HG02884 (cell line): ENCODE measurements at regions not wholly inside any gene's neighbourhood (a gene's known extent, or its start where the extent isn't known, plus 50 kb on each side); places are given as distances from the start of the nearest gene placed in this dataset.
"Not testable (repeated sequence)": the region's sequence is repeated elsewhere in the genome, so short reads cannot be mapped to it uniquely, and the experiment has no call there.

ENCODE experiments used
- ATAC-seq: cut with Tn5 transposase; IDR thresholded peaks from one replicate; pipeline ENCODE4 v1.9.1; 2021; ENCODE audit warnings: mild to moderate bottlenecking, moderate library complexity; ENCODE audit not compliant: unreplicated experiment

DNA sequence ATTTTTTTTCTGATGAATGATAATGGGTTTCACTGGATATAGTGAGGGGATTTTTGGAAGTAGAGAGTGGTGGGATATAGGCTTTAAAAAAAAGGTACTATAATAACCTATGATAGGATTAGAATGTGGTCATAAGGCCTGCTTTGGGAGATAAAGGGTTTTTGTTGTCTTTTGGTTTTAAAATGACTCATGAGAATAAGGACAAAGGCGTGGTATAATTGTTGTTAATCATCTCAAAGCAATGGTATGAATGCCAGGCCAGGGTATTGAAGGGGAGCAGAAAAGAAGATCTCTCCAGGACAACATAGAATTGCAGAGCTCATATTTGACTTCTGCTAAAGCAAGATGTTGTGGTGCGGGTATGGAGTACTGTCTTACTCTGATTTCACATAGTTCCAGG lies 579.4 kb downstream of the JRKL start:
- ATAC-seq: no peak

DNA sequence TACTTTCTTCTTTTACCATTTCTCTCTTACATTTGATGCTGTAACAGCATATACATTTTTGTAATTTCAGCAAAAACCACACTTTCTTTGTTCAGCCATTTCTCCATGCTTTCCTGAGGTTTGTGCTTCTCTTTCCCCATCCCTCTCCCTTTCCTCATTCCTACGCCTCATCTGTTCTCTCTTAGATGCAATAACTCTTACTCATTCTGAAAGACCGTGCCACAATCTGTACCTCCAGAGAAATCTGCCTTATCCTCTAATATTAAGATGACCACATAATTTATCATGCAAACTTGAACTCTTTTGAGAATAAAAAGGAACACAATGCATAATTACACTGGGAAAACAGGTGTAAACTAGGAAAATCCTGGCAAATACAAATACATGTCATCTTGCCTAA lies 588.9 kb downstream of the JRKL start:
- no peak for ATAC-seq

DNA sequence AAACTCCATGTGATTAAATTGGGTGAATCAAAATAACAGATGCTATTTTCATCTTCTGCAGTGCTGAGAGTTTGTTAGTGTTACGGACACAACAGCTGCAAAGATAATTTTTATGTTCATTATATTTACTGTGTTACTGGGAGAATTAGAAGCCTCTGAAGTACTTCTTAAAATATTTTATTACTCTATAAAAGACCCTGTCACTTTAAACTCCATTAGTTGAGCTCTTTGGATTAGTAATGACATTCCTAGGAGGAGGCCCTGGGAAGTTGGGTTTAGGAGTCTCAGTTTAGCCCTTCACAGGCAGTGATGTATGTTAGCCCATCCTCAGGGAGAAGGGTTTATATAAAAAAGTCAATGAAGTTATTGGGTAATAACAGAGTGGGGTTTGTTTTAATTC lies 596.7 kb downstream of the JRKL start:
- ATAC-seq: no peak

DNA sequence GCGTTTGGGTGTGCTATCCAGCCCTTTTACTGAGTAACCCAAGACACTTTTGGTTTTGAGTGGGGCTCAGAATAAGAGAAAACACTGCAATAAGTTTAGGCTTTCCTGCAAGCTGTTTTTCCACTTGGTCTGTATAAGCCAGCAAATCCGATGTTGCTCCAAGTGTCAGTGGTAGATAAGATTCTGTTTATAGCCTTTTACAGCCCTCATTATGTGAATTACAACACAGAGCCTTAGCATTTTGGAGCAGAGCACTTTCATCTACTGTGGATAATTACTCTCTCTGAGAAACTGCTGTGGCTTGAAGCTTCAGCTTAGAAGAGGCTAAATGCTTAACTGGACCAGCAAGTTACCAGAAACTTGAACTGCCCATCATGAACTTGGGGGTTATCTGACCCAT lies 601.1 kb downstream of the JRKL start:
- ATAC-seq: no peak

DNA sequence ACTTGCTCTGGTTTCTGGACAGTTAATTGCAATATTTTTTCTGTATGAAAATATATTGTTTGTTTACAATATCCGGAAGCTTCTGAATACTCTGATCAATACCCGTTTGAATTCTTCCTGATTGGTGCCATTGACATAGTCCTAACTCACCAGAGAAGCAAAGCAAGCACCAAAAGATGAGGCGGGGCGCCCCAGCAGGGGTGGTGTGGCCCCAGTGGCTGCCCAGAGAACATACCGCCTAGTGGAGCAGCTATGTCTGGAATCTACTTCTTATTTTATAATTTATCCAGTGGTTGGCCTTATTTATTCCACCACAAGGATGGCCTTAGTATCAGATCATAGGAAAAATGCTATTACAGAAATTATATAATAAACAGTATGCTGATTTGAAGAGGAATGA lies 610.7 kb downstream of the JRKL start:
- no peak for ATAC-seq

DNA sequence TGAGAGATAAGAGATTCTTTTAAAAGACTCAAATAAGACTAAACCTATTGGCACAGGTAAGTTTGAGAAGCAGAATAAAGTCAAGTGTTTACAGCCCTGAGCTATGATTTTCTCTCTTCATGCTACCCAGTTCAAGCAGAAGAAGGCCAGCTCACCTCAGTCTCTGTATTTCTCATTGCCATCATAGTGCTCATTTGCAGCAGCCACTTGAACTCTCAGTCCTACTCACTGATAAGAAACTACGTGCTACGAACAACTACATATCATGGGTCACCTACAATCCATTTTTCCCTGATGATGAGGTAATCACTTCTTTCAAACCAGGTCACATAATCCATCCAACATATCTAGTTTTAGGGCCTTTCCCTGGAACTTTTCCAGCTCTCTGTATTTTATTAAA lies 617.5 kb downstream of the JRKL start:
- ATAC-seq: no peak

DNA sequence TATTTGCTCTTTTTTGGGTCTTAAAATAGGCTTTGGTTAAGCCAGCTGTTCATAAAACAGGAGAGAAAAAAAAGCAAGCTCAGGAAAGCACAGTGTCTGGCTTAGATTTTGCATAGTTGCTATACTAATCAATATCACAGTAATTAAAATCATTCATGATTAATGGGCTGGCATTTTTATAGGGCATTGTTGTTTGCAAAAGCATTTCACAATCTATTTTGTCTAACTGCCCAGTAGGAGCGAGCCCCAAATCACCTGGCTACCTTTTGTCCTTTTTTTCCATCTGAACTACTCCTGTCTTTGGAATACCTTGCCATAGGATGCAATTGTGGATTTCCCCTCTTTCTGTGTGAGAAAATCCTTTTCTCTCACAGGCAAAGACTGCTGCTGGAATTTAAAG lies 619.8 kb downstream of the JRKL start:
- no peak for ATAC-seq

DNA sequence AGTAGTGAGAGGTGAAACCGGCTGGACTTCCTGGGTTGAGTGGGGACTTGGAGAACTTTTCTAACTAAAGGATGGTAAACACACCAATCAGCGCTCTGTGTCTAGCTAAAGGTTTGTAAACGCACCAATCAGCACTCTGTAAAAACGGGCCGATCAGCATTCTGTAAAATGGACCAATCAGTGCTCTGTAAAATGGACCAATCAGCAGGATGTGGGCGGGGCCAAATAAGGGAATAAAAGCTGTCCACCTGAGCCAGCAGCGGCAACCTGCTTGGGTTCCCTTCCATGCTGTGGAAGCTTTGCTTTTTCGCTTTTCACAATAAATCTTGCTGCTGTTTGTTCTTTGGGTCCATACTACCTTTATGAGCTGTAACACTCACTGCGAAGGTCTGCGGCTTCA lies 621.2 kb downstream of the JRKL start:
- not testable (repeated sequence) for ATAC-seq

DNA sequence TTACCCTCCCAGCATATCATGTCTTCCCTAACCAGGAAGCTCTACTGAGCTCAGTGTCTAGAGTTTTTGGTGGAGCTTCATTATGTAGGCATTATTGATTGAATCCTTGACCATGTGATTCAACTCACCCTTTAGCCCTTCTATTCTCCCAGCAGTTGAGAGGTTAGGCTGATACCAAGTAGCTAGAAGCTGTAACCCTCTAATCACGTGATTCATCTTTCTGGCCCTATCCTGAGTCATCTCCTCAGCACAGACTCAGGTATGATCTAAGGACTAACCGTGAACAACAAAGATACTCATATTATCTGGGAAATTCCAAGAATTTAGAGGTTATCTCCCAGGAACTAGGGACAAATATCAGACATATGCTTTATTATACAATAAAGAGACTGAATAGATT lies 625.5 kb downstream of the JRKL start:
- ATAC-seq: no peak

DNA sequence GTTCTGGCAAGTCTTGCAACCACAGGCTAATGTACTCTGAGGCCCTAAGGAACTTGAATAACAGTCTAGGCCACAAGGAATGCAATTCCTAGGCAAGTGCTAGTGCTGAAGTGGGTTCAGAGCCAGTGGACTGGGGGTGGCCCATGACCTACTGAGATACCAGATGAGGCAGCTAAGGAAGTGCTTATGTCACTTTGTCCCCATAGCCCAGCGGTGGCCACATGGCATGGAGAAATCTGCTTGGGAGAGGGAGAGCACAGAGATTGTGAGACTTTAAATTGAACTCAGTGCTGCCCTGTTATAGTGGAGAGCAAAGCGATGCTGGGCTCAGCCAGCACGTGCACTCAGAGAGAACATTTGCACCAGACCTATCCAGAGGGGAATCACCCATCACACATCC lies 629.5 kb downstream of the JRKL start:
- no peak for ATAC-seq

DNA sequence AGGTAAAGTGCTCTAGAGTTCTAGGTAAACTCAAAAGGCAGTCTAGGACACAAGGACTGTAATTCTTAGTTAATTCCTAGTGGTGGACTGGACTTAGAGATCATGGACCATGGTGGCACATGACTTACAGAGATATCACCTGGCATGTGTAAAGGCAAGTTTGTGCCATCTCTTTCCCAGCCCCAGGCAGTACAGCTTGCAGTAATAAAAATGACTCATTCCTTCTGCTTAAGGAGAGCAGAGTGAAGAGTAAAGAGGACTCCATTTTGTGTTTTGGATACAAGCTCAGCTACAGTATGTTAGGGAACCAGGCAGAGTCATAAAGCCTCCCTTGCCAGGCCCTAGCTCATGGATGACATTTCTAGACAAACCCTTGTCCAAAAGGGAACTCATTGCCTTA lies 629.9 kb downstream of the JRKL start:
- no peak for ATAC-seq

DNA sequence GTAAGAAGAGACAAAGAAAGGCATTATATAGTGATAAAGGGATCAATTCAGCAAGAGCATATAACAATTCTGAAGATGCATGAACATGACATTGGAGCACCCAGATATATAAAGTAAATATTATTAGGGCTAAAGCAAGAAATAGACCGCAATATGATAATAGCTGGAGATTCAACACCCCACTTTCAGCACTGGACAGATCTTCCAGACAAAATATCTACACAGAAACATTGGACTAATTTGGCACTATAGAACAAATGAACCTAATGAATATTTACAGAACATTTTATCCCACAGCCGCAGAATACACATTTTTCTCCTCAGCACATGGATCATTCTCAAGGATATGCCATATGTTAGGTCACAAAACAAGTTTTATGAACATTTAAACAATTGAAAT lies 633.1 kb downstream of the JRKL start:
- no peak for ATAC-seq

DNA sequence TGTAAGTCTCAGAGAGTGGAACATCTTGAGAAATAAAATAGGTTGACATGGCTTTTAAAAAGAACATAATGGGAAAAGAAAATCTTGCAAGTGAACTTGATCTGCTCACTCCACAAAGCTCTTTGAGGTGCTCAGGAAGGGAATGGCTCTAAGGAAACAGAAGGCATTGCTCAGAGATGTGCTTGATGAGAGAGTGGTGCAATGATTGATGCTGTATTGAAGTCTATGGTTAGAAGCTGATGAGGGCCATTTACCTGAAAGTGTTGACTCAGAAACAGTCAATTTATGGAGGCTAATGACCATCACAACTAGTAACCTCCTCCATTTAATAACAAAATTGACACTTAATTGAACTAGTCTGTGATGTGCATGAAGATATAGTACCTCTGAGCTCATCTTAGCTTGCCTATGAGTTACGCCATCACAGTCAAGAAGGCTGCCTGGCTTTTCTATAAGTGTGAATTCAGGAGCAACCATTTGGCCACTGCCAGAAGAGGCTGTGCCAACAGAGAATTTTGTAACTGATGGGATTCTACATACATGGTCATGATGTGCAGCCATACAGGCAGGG lies 639.1 kb downstream of the JRKL start:
- ATAC-seq: no peak

DNA sequence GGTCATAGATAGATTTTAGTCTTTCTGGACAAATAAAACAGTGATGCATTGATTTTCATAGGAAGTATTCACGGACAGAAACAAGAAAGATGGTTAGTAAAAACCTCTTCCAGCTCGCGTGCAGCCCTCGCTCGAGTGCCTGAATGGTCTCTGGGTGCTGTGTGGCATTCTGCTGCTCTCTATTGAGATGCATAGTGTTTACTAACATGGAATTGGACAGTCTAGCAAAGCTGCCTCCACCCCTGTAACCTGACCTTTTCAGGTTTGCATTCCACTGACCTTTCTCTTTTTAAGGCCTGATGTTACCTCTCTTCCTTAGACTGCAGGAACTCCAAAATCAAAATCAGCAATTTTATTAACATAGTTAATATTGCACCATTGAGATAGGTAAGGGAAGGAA lies 643.4 kb downstream of the JRKL start:
- ATAC-seq: no peak

DNA sequence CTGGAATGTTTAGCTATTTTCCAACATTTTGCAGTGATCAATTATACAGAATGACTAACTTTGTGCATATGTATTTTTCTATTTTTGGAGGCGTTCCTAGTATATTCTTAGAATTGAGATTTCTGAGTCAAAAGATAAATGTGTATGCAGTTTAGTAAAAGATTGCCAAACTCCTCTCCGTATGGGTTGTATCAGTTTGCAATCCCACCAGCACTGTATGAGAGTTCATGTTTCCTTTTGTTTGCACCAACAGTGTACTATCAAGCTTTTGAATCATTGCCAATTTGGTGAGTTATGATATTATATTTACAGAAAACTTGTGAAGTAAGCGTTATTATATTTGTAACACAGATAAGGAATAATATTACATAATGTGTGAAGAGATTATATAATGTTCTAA lies 658.7 kb downstream of the JRKL start:
- ATAC-seq: no peak

DNA sequence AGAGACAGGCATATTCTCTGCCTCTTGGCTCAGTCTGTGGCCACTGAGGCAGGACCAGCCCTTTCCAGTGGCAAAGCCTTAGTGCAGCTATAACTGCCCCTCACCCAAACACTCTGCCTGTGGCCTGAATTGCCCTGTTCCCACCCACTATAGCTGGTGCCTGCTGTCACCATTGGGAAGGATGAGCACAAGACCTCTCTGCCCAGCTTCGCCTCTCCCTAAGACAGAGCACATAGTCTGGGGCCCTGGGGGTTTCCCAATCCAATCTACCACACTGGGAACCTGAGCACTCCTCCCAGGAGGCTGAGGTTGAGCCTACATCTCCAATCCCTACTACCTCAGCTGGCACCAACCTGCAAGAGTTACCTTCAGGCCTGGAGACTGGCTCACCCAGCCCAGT lies 670.4 kb downstream of the JRKL start:
- ATAC-seq: no peak

DNA sequence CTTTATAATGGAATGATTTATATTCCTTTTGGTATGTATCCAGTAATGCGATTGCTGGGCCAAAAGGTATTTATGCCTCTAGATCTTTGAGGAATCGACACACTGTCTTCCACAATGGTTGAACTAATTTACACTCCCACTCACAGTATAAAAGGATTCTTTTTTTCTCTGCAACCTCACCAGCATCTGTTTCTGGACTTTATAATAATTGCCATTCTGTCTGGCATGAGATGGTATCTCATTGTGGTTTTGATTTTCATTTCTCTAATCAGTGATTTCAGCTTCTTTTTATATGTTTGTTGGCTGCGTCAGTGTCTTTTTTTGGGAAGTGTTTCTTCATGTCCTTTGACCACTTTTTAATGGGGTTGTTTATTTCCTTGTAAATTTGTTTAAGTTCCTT lies 679.3 kb downstream of the JRKL start:
- ATAC-seq: no peak

DNA sequence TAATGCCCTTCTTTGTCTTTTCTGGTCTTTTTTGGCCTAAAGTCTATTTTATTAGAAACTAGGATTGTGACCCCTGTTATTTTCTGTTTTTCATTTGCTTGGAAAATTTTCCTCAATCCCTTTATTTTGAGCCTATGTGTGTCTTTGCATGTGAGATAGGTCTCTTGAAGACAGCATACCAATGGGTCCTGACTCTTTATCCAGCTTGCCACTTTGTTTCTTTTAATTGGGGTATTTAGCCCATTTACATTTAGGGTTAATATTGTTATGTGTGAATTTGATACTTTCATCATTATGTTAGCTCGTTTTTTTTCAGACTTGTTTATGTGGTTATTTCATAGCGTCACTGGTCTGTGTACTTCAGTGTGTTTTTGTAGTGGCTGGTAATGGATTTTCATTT lies 682.6 kb downstream of the JRKL start:
- ATAC-seq: no peak

DNA sequence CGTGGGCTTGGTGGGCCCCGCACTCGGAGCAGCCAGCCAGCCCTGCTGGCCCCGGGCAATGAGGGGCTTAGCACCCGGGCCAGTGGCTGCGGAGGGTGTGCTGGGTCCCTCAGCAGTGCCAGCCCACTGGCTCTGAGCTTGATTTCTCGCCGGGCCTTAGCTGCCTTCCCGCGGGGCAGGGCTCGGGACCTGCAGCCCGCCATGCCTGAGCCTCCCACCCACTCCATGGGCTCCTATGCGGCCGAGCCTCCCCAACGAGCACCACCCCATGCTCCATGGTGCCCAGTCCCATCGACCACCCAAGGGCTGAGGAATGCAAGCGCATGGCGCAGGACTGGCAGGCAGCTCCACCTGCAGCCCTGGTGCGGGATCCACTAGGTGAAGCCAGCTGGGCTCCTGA lies 686.9 kb downstream of the JRKL start:
- ATAC-seq: not testable (repeated sequence)

DNA sequence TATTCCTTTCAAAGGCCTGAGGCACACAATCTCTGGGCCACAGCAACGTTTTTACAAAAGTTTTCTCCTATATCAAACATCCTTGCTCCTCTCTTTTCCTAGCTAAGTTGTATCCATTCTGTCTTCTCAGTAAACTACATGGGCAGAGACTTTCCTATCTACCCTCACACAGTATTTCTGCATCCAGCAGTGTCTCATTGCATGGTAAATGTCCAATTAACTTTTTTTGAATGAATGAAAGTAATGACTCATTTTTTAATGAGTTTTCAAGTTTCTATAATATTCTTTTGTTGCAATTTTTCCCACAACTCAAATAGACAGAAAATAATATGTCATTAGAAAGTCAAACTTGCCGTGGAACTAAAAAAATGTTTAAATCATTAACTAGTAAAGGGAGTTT lies 688.6 kb downstream of the JRKL start:
- ATAC-seq: no peak

DNA sequence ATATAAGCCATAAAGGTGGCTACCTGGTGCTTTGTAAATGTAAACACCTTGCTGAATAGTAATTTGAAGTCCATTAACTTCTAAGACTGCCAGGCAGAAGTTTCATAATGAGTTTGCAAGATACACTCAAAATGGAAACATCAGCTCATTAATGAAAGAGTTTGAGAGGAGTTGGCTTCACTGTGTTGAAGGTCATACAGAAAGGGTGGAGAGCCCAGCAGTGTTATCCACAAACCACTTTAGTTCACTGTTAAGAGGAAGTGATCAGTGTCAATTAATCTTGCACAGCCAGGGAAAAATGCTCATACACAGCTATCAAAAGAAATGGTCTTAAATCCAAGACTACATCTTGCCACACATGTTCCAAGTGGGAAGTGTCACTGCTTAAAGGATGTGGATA lies 689.4 kb downstream of the JRKL start:
- ATAC-seq: no peak

DNA sequence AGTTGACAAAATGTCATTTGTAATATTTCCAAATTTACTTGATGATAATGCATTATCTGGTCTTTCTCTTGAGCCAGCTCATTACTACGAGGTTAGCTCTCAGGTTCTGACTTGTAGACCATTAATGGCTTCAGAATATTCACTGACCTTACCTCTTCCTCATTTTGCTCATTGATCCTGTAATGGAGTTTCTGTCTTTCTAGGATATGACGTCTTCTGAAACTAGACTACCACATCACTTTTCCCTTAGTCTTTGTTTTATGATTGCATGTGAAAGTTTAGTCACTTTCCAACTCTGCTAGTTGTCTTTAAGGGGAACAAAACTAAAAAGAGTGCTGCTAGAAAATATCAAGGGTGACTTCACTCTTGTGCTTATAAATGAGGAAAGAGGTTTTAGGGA lies 697.6 kb downstream of the JRKL start:
- no peak for ATAC-seq

DNA sequence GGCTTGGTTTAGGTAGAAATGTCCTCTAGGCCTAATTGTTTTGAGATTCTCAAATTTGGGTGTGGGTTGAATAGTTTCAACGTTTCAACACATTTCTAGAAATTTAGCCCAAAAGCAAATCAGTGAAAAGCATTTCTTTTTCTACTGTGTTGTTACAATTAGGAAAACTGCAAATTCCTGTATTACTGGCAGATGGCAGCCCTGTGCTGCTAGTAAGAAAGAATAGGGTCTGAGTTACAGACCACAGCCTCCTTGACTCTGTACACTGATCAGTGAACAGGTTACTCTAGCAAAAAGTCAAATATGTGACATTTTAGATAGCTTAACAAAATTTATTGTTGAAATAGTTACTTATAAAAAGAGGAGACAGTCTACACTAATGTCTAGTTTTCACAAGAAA lies 703.0 kb downstream of the JRKL start:
- ATAC-seq: no peak

DNA sequence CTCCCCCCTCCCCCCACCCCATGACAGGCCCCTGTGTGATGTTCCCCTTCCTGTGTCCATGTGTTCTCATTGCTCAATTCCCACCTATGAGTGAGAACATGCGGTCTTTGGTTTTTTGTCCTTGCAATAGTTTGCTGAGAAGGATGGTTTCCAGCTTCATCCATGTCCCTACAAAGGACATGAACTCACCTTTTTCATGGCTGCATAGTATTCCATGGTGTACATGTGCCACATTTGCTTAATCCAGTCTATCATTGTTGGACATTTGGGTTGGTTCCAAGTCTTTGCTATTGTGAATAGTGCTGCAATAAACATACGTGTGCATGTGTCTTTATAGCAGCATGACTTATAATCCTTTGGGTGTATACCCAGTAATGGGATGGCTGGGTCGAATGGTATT lies 712.4 kb downstream of the JRKL start:
- ATAC-seq: not testable (repeated sequence)
